HEK293 (cell line): ENCODE measurements at regions not wholly inside any gene's neighbourhood (a gene's known extent, or its start where the extent isn't known, plus 50 kb on each side); places are given as distances from the start of the nearest gene placed in this dataset.
"Not testable (repeated sequence)": the region's sequence is repeated elsewhere in the genome, so short reads cannot be mapped to it uniquely, and the experiment has no call there.

Source experiments
- CTCF ChIA-PET: fragments of 350-600 bp; formaldehyde crosslinking; extraction: SDS; loops from one replicate; lab custom pipeline; 2021; ENCODE audit warnings: antibody characterized with exemption; lab: Yijun Ruan, JAX
- POLR2A ChIA-PET: fragments of 300-600 bp; formaldehyde crosslinking; extraction: SDS; loops from one replicate; lab custom pipeline; 2020; ENCODE audit warnings: antibody characterized with exemption, inconsistent platforms; lab: Yijun Ruan, JAX
- H3K27ac ChIP-seq: fragments of 200-500 bp; sonication (Bioruptor generic); 2 replicates; pipeline ENCODE4 v1.5.1; 2014; ENCODE audit warnings: low read depth, low read length, control low read depth, inconsistent platforms; ENCODE audit errors: extremely low read depth
- H3K36me3 ChIP-seq, 2 experiments: fragments of 200-500 bp in 1 of 2; sonication (Bioruptor generic) in 1 of 2; 1 replicate in 1 of 2; 2 replicates in 1 of 2; pipeline ENCODE4 v1.5.1; 2014 to 2017; ENCODE audit warnings: inconsistent platforms in 2 of 2, low read length in 2 of 2; ENCODE audit not compliant: control insufficient read depth in 2 of 2, insufficient read depth in 1 of 2
- H3K4me1 ChIP-seq: fragments of 200-500 bp; sonication (Bioruptor generic); 2 replicates; pipeline ENCODE4 v1.5.1; 2014; ENCODE audit warnings: mild to moderate bottlenecking, low read length, inconsistent platforms; ENCODE audit not compliant: control insufficient read depth, insufficient read depth
- H3K4me3 ChIP-seq: 2 replicates; pipeline ENCODE4 v1.5.1; 2011; ENCODE audit warnings: low read depth, mild to moderate bottlenecking, control low read depth, low read length, moderate library complexity
- H3K9me3 ChIP-seq: fragments of 200-500 bp; sonication (Bioruptor generic); 2 replicates; pipeline ENCODE4 v1.5.1; 2014; ENCODE audit warnings: low read depth, low read length, inconsistent platforms; ENCODE audit not compliant: control insufficient read depth, insufficient read depth
- KLF8 ChIP-seq: fragments of 450-650 bp; formaldehyde crosslinking; IDR thresholded peaks from 2 replicates; pipeline ENCODE4 v1.5.1; 2016; ENCODE audit warnings: missing biosample characterization, missing genetic modification characterization
- OSR2 ChIP-seq: fragments of 450-650 bp; formaldehyde crosslinking; IDR thresholded peaks from 2 replicates; pipeline ENCODE4 v1.5.1; 2016; ENCODE audit warnings: missing biosample characterization, missing genetic modification characterization
- RBAK ChIP-seq: fragments of 450-650 bp; formaldehyde crosslinking; IDR thresholded peaks from 2 replicates; pipeline ENCODE4 v1.5.1; 2016; ENCODE audit warnings: missing biosample characterization, missing genetic modification characterization
- REPIN1 ChIP-seq: fragments of 450-650 bp; formaldehyde crosslinking; IDR thresholded peaks from 2 replicates; pipeline ENCODE4 v1.5.1; 2017; ENCODE audit warnings: missing biosample characterization, missing genetic modification characterization, low read depth
- SP2 ChIP-seq: fragments of 450-650 bp; formaldehyde crosslinking; IDR thresholded peaks from 2 replicates; pipeline ENCODE4 v1.5.1; 2016; ENCODE audit warnings: missing biosample characterization, missing genetic modification characterization
- ZNF10 ChIP-seq: fragments of 450-650 bp; formaldehyde crosslinking; IDR thresholded peaks from 2 replicates; pipeline ENCODE4 v1.5.1; 2017; ENCODE audit warnings: missing biosample characterization, missing genetic modification characterization
- ZNF133 ChIP-seq: fragments of 450-650 bp; formaldehyde crosslinking; IDR thresholded peaks from 2 replicates; pipeline ENCODE4 v1.5.1; 2016; ENCODE audit warnings: missing biosample characterization, missing genetic modification characterization
- ZNF184 ChIP-seq: fragments of 450-650 bp; IDR thresholded peaks from 2 replicates; pipeline ENCODE4 v1.5.1; 2018; ENCODE audit warnings: missing biosample characterization, mild to moderate bottlenecking, missing genetic modification characterization
- ZNF2 ChIP-seq: fragments of 450-650 bp; formaldehyde crosslinking; IDR thresholded peaks from 2 replicates; pipeline ENCODE4 v1.5.1; 2016; ENCODE audit warnings: missing biosample characterization, missing genetic modification characterization
- ZNF473 ChIP-seq: fragments of 450-650 bp; formaldehyde crosslinking; IDR thresholded peaks from 2 replicates; pipeline ENCODE4 v1.5.1; 2017; ENCODE audit warnings: missing biosample characterization, missing genetic modification characterization
- ZNF530 ChIP-seq: fragments of 450-650 bp; formaldehyde crosslinking; IDR thresholded peaks from 2 replicates; pipeline ENCODE4 v1.5.1; 2016; ENCODE audit warnings: low read depth, missing biosample characterization, missing genetic modification characterization
- ZNF558 ChIP-seq: fragments of 450-650 bp; formaldehyde crosslinking; IDR thresholded peaks from 2 replicates; pipeline ENCODE4 v1.5.1; 2016; ENCODE audit warnings: missing biosample characterization, missing genetic modification characterization
- ZNF596 ChIP-seq: fragments of 450-650 bp; IDR thresholded peaks from 2 replicates; pipeline ENCODE4 v1.5.0; 2018; ENCODE audit warnings: missing biosample characterization, mild to moderate bottlenecking, missing genetic modification characterization, moderate library complexity
- ZNF624 ChIP-seq: fragments of 450-650 bp; formaldehyde crosslinking; IDR thresholded peaks from 2 replicates; pipeline ENCODE4 v1.5.1; 2017; ENCODE audit warnings: missing biosample characterization, missing genetic modification characterization
- ZNF747 ChIP-seq: fragments of 450-650 bp; formaldehyde crosslinking; IDR thresholded peaks from 2 replicates; pipeline ENCODE4 v1.5.1; 2016; ENCODE audit warnings: missing biosample characterization, missing genetic modification characterization
- ZNF837 ChIP-seq: fragments of 450-650 bp; formaldehyde crosslinking; IDR thresholded peaks from 2 replicates; pipeline ENCODE4 v1.5.1; 2016; ENCODE audit warnings: missing biosample characterization, missing genetic modification characterization
- TF ChIP-seq, protein P1 (sequence below): fragments of 450-650 bp; formaldehyde crosslinking; conservative IDR thresholded peaks from 2 replicates; pipeline ENCODE4 v1.5.1; 2016; ENCODE audit warnings: low read depth, missing biosample characterization, missing genetic modification characterization
- TF ChIP-seq, protein P2 (sequence below): fragments of 450-650 bp; formaldehyde crosslinking; IDR thresholded peaks from 2 replicates; pipeline ENCODE4 v1.5.1; 2016; ENCODE audit warnings: missing biosample characterization, missing genetic modification characterization, low read depth
- TF ChIP-seq, protein P3 (sequence below): fragments of 450-650 bp; formaldehyde crosslinking; IDR thresholded peaks from 2 replicates; pipeline ENCODE4 v1.5.1; 2017; ENCODE audit warnings: missing biosample characterization, missing genetic modification characterization
- TF ChIP-seq, protein P4 (sequence below): fragments of 450-650 bp; formaldehyde crosslinking; IDR thresholded peaks from 2 replicates; pipeline ENCODE4 v1.5.1; 2016; ENCODE audit warnings: missing biosample characterization, missing genetic modification characterization

DNA sequence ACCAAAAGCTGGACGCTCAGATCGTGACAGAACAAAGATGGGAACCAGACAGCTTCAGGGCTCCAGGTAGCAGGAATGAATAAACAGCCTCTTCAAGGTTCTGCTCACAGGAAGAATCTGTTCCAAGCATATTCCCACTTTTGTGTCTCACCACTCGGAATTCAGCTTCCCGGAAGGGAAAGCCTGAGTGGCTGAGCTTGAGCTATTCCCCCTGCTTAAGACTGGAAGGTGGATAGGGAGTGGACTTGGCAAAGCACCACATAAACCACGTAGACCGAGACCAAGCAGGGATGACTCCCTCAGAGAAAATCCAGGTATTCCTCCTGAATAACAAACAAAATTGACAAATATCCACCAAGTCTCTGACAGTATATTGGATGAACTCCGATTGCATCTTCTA is 180.2 kb upstream of the NR2F2 start:
- Histone ChIP-seq H3K9me3 (no peaks in the 10 kb centered on the region), H3K4me1 (no peaks in the 10 kb centered on the region), H3K36me3 (no peaks in the 10 kb centered on the region), H3K27ac (no peak overlapping the region), H3K4me3 (no peak overlapping the region)
- ChIA-PET POLR2A (no interaction called here), CTCF (no interaction called here)
- TF ChIP-seq ZNF624 (tag by site-specific recombination) (no peak), ZNF747 (tag by site-specific recombination) (no peak), ZNF133 (tag by site-specific recombination) (no peak), ZNF10 (tag by site-specific recombination) (no peak), ZNF530 (no peak), OSR2 (no peak), ZNF837 (tag by site-specific recombination) (no peak), ZNF473 (tag by site-specific recombination) (no peak), REPIN1 (tag by site-specific recombination) (no peak), KLF8 (tag by site-specific recombination) (no peak), SP2 (no peak), ZNF596 (tag by site-specific recombination) (no peak), ZNF558 (tag by site-specific recombination) (no peak), ZNF184 (tag by site-specific recombination) (no peak), ZNF2 (tag by site-specific recombination) (no peak), RBAK (tag by site-specific recombination) (no peak)
- TF ChIP-seq, protein P1, sequence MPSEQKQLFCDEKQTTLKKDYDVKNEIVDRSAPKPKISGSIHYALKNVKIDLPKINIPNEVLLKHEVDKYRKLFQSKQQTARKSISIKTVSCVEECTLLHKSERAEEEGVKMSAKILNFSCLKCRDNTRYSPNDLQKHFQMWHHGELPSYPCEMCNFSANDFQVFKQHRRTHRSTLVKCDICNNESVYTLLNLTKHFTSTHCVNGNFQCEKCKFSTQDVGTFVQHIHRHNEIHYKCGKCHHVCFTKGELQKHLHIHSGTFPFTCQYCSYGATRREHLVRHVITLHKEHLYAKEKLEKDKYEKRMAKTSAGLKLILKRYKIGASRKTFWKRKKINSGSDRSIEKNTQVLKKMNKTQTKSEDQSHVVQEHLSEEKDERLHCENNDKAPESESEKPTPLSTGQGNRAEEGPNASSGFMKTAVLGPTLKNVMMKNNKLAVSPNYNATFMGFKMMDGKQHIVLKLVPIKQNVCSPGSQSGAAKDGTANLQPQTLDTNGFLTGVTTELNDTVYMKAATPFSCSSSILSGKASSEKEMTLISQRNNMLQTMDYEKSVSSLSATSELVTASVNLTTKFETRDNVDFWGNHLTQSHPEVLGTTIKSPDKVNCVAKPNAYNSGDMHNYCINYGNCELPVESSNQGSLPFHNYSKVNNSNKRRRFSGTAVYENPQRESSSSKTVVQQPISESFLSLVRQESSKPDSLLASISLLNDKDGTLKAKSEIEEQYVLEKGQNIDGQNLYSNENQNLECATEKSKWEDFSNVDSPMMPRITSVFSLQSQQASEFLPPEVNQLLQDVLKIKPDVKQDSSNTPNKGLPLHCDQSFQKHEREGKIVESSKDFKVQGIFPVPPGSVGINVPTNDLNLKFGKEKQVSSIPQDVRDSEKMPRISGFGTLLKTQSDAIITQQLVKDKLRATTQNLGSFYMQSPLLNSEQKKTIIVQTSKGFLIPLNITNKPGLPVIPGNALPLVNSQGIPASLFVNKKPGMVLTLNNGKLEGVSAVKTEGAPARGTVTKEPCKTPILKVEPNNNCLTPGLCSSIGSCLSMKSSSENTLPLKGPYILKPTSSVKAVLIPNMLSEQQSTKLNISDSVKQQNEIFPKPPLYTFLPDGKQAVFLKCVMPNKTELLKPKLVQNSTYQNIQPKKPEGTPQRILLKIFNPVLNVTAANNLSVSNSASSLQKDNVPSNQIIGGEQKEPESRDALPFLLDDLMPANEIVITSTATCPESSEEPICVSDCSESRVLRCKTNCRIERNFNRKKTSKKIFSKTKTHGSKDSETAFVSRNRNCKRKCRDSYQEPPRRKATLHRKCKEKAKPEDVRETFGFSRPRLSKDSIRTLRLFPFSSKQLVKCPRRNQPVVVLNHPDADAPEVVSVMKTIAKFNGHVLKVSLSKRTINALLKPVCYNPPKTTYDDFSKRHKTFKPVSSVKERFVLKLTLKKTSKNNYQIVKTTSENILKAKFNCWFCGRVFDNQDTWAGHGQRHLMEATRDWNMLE (tag by site-specific recombination), result no peak
- TF ChIP-seq, protein P2, sequence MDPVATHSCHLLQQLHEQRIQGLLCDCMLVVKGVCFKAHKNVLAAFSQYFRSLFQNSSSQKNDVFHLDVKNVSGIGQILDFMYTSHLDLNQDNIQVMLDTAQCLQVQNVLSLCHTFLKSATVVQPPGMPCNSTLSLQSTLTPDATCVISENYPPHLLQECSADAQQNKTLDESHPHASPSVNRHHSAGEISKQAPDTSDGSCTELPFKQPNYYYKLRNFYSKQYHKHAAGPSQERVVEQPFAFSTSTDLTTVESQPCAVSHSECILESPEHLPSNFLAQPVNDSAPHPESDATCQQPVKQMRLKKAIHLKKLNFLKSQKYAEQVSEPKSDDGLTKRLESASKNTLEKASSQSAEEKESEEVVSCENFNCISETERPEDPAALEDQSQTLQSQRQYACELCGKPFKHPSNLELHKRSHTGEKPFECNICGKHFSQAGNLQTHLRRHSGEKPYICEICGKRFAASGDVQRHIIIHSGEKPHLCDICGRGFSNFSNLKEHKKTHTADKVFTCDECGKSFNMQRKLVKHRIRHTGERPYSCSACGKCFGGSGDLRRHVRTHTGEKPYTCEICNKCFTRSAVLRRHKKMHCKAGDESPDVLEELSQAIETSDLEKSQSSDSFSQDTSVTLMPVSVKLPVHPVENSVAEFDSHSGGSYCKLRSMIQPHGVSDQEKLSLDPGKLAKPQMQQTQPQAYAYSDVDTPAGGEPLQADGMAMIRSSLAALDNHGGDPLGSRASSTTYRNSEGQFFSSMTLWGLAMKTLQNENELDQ (tag by site-specific recombination), result no peak
- TF ChIP-seq, protein P3, sequence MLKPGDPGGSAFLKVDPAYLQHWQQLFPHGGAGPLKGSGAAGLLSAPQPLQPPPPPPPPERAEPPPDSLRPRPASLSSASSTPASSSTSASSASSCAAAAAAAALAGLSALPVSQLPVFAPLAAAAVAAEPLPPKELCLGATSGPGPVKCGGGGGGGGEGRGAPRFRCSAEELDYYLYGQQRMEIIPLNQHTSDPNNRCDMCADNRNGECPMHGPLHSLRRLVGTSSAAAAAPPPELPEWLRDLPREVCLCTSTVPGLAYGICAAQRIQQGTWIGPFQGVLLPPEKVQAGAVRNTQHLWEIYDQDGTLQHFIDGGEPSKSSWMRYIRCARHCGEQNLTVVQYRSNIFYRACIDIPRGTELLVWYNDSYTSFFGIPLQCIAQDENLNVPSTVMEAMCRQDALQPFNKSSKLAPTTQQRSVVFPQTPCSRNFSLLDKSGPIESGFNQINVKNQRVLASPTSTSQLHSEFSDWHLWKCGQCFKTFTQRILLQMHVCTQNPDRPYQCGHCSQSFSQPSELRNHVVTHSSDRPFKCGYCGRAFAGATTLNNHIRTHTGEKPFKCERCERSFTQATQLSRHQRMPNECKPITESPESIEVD (tag by site-specific recombination), result no peak
- TF ChIP-seq, protein P4, sequence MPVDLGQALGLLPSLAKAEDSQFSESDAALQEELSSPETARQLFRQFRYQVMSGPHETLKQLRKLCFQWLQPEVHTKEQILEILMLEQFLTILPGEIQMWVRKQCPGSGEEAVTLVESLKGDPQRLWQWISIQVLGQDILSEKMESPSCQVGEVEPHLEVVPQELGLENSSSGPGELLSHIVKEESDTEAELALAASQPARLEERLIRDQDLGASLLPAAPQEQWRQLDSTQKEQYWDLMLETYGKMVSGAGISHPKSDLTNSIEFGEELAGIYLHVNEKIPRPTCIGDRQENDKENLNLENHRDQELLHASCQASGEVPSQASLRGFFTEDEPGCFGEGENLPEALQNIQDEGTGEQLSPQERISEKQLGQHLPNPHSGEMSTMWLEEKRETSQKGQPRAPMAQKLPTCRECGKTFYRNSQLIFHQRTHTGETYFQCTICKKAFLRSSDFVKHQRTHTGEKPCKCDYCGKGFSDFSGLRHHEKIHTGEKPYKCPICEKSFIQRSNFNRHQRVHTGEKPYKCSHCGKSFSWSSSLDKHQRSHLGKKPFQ (tag by site-specific recombination), result no peak

DNA sequence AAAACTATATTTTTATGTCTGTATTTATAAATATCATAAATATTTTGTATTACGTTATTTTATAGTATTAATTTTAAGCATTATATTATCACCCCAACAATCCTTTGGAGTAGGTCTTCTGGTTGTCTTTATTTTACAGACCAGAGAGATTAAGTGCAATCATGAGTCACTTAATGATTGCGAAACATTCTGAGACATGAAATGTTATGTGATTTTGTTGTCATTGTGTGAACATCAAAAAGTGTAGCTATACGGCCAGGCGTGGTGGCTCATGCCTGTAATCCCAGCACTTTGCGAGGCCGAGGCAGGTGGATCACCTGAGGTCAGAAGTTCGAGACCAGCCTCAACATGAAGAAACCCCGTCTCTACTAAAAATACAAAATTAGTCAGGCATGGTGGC is 178.8 kb upstream of the NR2F2 start:
- H3K36me3 ChIP-seq, H3K27ac ChIP-seq, H3K9me3 ChIP-seq, H3K4me3 ChIP-seq, POLR2A ChIA-PET, H3K4me1 ChIP-seq: not testable (repeated sequence)
- CTCF ChIA-PET, result interaction anchor here (0.7 kb wide), 2 partner anchors 120 to 143 kb away, joined by 3 read pairs; no protein-coding TSS in a partner anchor
